GM12891 (cell line): ENCODE measurements at regions not wholly inside any gene's neighbourhood (a gene's known extent, or its start where the extent isn't known, plus 50 kb on each side); places are given as distances from the start of the nearest gene placed in this dataset.

Experiments
- POLR2AphosphoS5 ChIP-seq: IDR thresholded peaks from 2 replicates; pipeline ENCODE4 v1.6.1; 2011; ENCODE audit warnings: low read depth, low read length, control low read depth
- POU2F2 ChIP-seq: IDR thresholded peaks from 2 replicates; pipeline ENCODE4 v1.6.1; 2011; ENCODE audit warnings: low read depth, mild to moderate bottlenecking, control low read depth, low read length, moderate library complexity

DNA sequence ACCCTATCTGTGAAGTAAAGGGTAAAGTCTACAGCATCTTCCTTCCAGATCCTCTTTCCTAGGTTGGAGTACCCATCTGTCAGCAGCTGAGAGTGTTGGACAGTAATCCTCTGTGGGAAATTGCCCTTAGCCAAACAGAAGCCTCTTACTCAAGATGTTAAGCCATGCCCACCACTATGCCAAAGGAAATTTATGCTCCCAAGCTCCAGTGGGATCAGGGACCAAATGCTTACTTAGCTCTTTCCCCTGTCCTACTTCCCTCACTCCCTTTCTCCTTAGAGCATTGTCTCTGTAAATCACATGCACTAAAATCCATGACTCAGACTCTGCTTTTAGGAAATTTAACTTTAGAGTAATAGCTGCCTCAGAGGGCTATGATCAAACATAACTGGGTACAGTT is 254.0 kb downstream of the BRINP2 start:
- TF ChIP-seq POU2F2, result no peak
- TF ChIP-seq POLR2AphosphoS5, result no peak
